ENCODE measurements at regions not wholly inside any gene's neighbourhood (a gene's known extent, or its start where the extent isn't known, plus 50 kb on each side); places are given as distances from the start of the nearest gene placed in this dataset.

GRCh38 chr9:90020276-90020871 is 415.6 kb downstream of the GADD45G start:
- no peak for TF ChIP-seq EP300 (IDR thresholded peaks at IDR 0.05)
- TF ChIP-seq POLR2A (IDR thresholded peaks at IDR 0.05), result no peak
- no peak for TF ChIP-seq CTCF (IDR thresholded peaks at IDR 0.05)
- TF ChIP-seq POLR2AphosphoS5 (IDR thresholded peaks at IDR 0.05), result no peak

Measured in upper lobe of left lung (tissue), 4 donors.